ENCODE measurements at regions not wholly inside any gene's neighbourhood (a gene's known extent, or its start where the extent isn't known, plus 50 kb on each side); places are given as distances from the start of the nearest gene placed in this dataset.
"Not testable (repeated sequence)": the region's sequence is repeated elsewhere in the genome, so short reads cannot be mapped to it uniquely, and the experiment has no call there.

- no peak for FAIRE-seq
- no peak for DNase-seq (ENCODE audit: low spot score)
Observed at GRCh38 chr10:4312051-4312835, 513.8 kb upstream of the AKR1E2 start.

GRCh38 chr10:4310172-4310571 lies 515.8 kb upstream of the AKR1E2 start:
- no peak for DNase-seq (ENCODE audit: low spot score)
- no peak for FAIRE-seq

- FAIRE-seq (no peak), DNase-seq (ENCODE audit: low spot score) (no peak)
Observed at GRCh38 chr10:4307910-4308309, 518.1 kb upstream of the AKR1E2 start.

GRCh38 chr10:4306871-4307270 lies 519.1 kb upstream of the AKR1E2 start:
- no peak for FAIRE-seq

GRCh38 chr10:4303045-4303444 lies 518.0 kb upstream of the KLF6 start:
- FAIRE-seq = no peak
- no peak for DNase-seq (ENCODE audit: low spot score)

More at GRCh38 chr10:4306871-4307270, 519.1 kb upstream of the AKR1E2 start:
- DNase-seq (ENCODE audit: low spot score) = no peak

GRCh38 chr10:4301291-4302045 lies 516.5 kb upstream of the KLF6 start:
- FAIRE-seq (no peak), DNase-seq (ENCODE audit: low spot score) (no peak)

- no peak for DNase-seq (ENCODE audit: low spot score)
- no peak for FAIRE-seq
Observed at GRCh38 chr10:4296161-4296560, 511.2 kb upstream of the KLF6 start.

- FAIRE-seq = peak; percentile 42
- DNase-seq (ENCODE audit: low spot score) = no peak
Observed at GRCh38 chr10:4294996-4295792, 510.2 kb upstream of the KLF6 start.

- DNase-seq (ENCODE audit: low spot score) = no peak
- no peak for FAIRE-seq
Observed at GRCh38 chr10:4294271-4294670, 509.3 kb upstream of the KLF6 start.

GRCh38 chr10:4291990-4292389 lies 507.0 kb upstream of the KLF6 start:
- no peak for FAIRE-seq
- no peak for DNase-seq (ENCODE audit: low spot score)

GRCh38 chr10:4285121-4285520 lies 500.1 kb upstream of the KLF6 start:
- DNase-seq (ENCODE audit: low spot score) (no peak), FAIRE-seq (no peak)

- no peak for FAIRE-seq
- DNase-seq (ENCODE audit: low spot score) = no peak
Observed at GRCh38 chr10:4283846-4284610, 499.0 kb upstream of the KLF6 start.

GRCh38 chr10:4282496-4282895 lies 497.5 kb upstream of the KLF6 start:
- FAIRE-seq = no peak

GRCh38 chr10:4281190-4281825 lies 496.3 kb upstream of the KLF6 start:
- no peak for FAIRE-seq
- peak; percentile 74 for DNase-seq (ENCODE audit: low spot score)

More at GRCh38 chr10:4282496-4282895, 497.5 kb upstream of the KLF6 start:
- DNase-seq (ENCODE audit: low spot score) = no peak

- no peak for FAIRE-seq
Observed at GRCh38 chr10:4280461-4281189, 495.6 kb upstream of the KLF6 start.

GRCh38 chr10:4279655-4280054 lies 494.6 kb upstream of the KLF6 start:
- DNase-seq (ENCODE audit: low spot score) = no peak
- FAIRE-seq = no peak

More at GRCh38 chr10:4280461-4281189, 495.6 kb upstream of the KLF6 start:
- peak; percentile 38 for DNase-seq (ENCODE audit: low spot score)

GRCh38 chr10:4278186-4278585 lies 493.2 kb upstream of the KLF6 start:
- FAIRE-seq (no peak), DNase-seq (ENCODE audit: low spot score) (no peak)

GRCh38 chr10:4276151-4276550 lies 491.1 kb upstream of the KLF6 start:
- DNase-seq (ENCODE audit: low spot score) = no peak
- no peak for FAIRE-seq

- DNase-seq (ENCODE audit: low spot score); FAIRE-seq: not testable (repeated sequence)
Observed at GRCh38 chr10:4274671-4275070, 489.7 kb upstream of the KLF6 start.

GRCh38 chr10:4271193-4271592 lies 486.2 kb upstream of the KLF6 start:
- FAIRE-seq (no peak), DNase-seq (ENCODE audit: low spot score) (no peak)
